ENCODE measurements at regions not wholly inside any gene's neighbourhood (a gene's known extent, or its start where the extent isn't known, plus 50 kb on each side); places are given as distances from the start of the nearest gene placed in this dataset.

DNA sequence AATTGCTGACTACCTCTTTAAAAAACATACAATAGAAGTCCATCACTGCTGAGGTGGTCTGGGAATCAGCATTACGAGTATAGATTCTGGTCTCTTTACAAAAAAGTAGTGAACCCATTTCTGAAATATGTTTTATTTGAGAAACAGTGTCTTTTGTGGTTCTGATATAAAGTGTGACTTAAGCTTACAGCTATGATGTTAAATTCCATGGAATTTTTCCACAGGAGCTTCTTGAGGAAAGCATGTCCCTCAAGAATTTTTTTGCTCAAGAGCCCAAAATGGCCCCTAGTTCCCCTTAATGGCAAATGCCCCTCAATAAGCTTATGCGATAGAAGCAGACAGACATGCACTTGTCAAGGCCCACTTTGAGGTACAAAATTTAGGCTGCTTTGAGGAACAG lies 265.7 kb downstream of the FAM170A start:
- no peak for TF ChIP-seq RAD21 (IDR thresholded peaks at IDR 0.05; ENCODE audit: low read length)
- TF ChIP-seq, protein P1, sequence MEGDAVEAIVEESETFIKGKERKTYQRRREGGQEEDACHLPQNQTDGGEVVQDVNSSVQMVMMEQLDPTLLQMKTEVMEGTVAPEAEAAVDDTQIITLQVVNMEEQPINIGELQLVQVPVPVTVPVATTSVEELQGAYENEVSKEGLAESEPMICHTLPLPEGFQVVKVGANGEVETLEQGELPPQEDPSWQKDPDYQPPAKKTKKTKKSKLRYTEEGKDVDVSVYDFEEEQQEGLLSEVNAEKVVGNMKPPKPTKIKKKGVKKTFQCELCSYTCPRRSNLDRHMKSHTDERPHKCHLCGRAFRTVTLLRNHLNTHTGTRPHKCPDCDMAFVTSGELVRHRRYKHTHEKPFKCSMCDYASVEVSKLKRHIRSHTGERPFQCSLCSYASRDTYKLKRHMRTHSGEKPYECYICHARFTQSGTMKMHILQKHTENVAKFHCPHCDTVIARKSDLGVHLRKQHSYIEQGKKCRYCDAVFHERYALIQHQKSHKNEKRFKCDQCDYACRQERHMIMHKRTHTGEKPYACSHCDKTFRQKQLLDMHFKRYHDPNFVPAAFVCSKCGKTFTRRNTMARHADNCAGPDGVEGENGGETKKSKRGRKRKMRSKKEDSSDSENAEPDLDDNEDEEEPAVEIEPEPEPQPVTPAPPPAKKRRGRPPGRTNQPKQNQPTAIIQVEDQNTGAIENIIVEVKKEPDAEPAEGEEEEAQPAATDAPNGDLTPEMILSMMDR (IDR thresholded peaks at IDR 0.05) = no peak
- TF ChIP-seq NRF1 (IDR thresholded peaks at IDR 0.05; ENCODE audit: low read depth, low read length) = no peak
- TF ChIP-seq TEAD4 (IDR thresholded peaks at IDR 0.05; ENCODE audit: borderline replicate concordance, insufficient read depth) = no peak
- TF ChIP-seq, protein P2, sequence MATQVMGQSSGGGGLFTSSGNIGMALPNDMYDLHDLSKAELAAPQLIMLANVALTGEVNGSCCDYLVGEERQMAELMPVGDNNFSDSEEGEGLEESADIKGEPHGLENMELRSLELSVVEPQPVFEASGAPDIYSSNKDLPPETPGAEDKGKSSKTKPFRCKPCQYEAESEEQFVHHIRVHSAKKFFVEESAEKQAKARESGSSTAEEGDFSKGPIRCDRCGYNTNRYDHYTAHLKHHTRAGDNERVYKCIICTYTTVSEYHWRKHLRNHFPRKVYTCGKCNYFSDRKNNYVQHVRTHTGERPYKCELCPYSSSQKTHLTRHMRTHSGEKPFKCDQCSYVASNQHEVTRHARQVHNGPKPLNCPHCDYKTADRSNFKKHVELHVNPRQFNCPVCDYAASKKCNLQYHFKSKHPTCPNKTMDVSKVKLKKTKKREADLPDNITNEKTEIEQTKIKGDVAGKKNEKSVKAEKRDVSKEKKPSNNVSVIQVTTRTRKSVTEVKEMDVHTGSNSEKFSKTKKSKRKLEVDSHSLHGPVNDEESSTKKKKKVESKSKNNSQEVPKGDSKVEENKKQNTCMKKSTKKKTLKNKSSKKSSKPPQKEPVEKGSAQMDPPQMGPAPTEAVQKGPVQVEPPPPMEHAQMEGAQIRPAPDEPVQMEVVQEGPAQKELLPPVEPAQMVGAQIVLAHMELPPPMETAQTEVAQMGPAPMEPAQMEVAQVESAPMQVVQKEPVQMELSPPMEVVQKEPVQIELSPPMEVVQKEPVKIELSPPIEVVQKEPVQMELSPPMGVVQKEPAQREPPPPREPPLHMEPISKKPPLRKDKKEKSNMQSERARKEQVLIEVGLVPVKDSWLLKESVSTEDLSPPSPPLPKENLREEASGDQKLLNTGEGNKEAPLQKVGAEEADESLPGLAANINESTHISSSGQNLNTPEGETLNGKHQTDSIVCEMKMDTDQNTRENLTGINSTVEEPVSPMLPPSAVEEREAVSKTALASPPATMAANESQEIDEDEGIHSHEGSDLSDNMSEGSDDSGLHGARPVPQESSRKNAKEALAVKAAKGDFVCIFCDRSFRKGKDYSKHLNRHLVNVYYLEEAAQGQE (IDR thresholded peaks at IDR 0.05; ENCODE audit: low read depth, low read length) = no peak
- TF ChIP-seq SIN3A (IDR thresholded peaks at IDR 0.05; ENCODE audit: borderline replicate concordance, low read depth, low read length) = no peak
- TF ChIP-seq, protein P3, sequence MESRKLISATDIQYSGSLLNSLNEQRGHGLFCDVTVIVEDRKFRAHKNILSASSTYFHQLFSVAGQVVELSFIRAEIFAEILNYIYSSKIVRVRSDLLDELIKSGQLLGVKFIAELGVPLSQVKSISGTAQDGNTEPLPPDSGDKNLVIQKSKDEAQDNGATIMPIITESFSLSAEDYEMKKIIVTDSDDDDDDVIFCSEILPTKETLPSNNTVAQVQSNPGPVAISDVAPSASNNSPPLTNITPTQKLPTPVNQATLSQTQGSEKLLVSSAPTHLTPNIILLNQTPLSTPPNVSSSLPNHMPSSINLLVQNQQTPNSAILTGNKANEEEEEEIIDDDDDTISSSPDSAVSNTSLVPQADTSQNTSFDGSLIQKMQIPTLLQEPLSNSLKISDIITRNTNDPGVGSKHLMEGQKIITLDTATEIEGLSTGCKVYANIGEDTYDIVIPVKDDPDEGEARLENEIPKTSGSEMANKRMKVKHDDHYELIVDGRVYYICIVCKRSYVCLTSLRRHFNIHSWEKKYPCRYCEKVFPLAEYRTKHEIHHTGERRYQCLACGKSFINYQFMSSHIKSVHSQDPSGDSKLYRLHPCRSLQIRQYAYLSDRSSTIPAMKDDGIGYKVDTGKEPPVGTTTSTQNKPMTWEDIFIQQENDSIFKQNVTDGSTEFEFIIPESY (IDR thresholded peaks at IDR 0.05; ENCODE audit: borderline replicate concordance, low read depth) = no peak
- no peak for TF ChIP-seq YY1 (IDR thresholded peaks at IDR 0.05; ENCODE audit: low read depth)
- TF ChIP-seq GABPA (IDR thresholded peaks at IDR 0.05; ENCODE audit: low read depth) = no peak
